ENCODE measurements at regions not wholly inside any gene's neighbourhood (a gene's known extent, or its start where the extent isn't known, plus 50 kb on each side); places are given as distances from the start of the nearest gene placed in this dataset.

GRCh38 chr4:66130042-66130441, 459.8 kb upstream of the EPHA5 start:
- FAIRE-seq = no peak
- intact Hi-C loops (cut with micrococcal nuclease; ENCODE audit: unreplicated experiment) (no loop called here), in situ Hi-C loops (cut with HindIII; ENCODE audit: extremely low pct_ligation_motif_present, low pct_unique_long_range_greater_than_20kb) (no loop called here)
- Histone ChIP-seq H2AFZ (ENCODE audit: low read length) (no peak overlapping the region), H4K20me1 (ENCODE audit: insufficient read depth, low read length) (no peaks in the 10 kb centered on the region), H3K27me3 (ENCODE audit: control insufficient read depth in 1 of 2, insufficient read depth in 2 of 2, low read length in 2 of 2) (no peaks in the 10 kb centered on the region), H3K9ac (ENCODE audit: insufficient read depth, low read depth, low read length) (no peak overlapping the region), H3K4me3 (replicated peaks in 1 of 3; ENCODE audit: insufficient read depth in 1 of 3, low read depth in 2 of 3, low read length in 3 of 3) (no peak overlapping the region), H3K79me2 (ENCODE audit: insufficient read depth, low read length) (no peaks in the 10 kb centered on the region), H3K4me2 (ENCODE audit: low read depth, low read length) (no peak overlapping the region), H3K9me3 (ENCODE audit: low read length) (no peaks in the 10 kb centered on the region), H3K36me3 (replicated peaks in 1 of 2; ENCODE audit: control insufficient read depth in 1 of 2, insufficient read depth in 2 of 2, low read length in 2 of 2) (no peaks in the 10 kb centered on the region), H3K4me1 (ENCODE audit: insufficient read depth, low read length) (no peaks in the 10 kb centered on the region), H3K27ac (ENCODE audit: extremely low read length, insufficient read depth, low read length) (no peak overlapping the region)
- whole genome bisulfite sequencing (ENCODE audit: low lambda C conversion rate) = 55% methylated on average over 6 of the region's 6 CpGs
- DNase-seq (ENCODE audit: low spot score) = no peak
- TF ChIP-seq ZC3H13 (CRISPR knock-in tag; IDR thresholded peaks at IDR 0.05) = no peak
- TF ChIP-seq NR2F6 (IDR thresholded peaks at IDR 0.05) = no peak
- TF ChIP-seq NR2F6 (CRISPR knock-in tag; IDR thresholded peaks at IDR 0.05) = no peak
- no peak for TF ChIP-seq ZNF274 (CRISPR knock-in tag; IDR thresholded peaks at IDR 0.05)
- TF ChIP-seq ZNF629 (CRISPR knock-in tag; conservative IDR thresholded peaks at IDR 0.05) = no peak
- POLR2A ChIA-PET = no interaction called here
- ATAC-seq = no peak
- CTCF ChIA-PET (ENCODE audit: low intra/inter-chr PET ratio, low total read pairs) = no interaction called here
- no TSS peak for BruUV-seq (replicated peaks)

GRCh38 chr4:66123831-66124413, 453.6 kb upstream of the EPHA5 start:
- no peak overlapping the region for H3K27ac ChIP-seq (ENCODE audit: extremely low read length, insufficient read depth, low read length)
- no peaks in the 10 kb centered on the region for H3K36me3 ChIP-seq (replicated peaks in 1 of 2; ENCODE audit: control insufficient read depth in 1 of 2, insufficient read depth in 2 of 2, low read length in 2 of 2)
- in situ Hi-C loops (cut with HindIII; ENCODE audit: extremely low pct_ligation_motif_present, low pct_unique_long_range_greater_than_20kb) (no loop called here), intact Hi-C loops (cut with micrococcal nuclease; ENCODE audit: unreplicated experiment) (no loop called here)
- no peak for ATAC-seq
- H3K9me3 ChIP-seq (ENCODE audit: low read length) = no peaks in the 10 kb centered on the region
- ChIA-PET POLR2A (no interaction called here), CTCF (ENCODE audit: low intra/inter-chr PET ratio, low total read pairs) (no interaction called here)
- no peaks in the 10 kb centered on the region for H3K4me1 ChIP-seq (ENCODE audit: insufficient read depth, low read length)
- no peak overlapping the region for H3K9ac ChIP-seq (ENCODE audit: insufficient read depth, low read depth, low read length)
- no TSS peak for BruUV-seq (replicated peaks)
- 53% methylated on average over 1 of the region's 1 CpG for WGBS (ENCODE audit: low lambda C conversion rate)
- FAIRE-seq = no peak
- TF ChIP-seq ZNF670 (CRISPR knock-in tag; IDR thresholded peaks at IDR 0.05; ENCODE audit: borderline replicate concordance) (no peak), NFRKB (IDR thresholded peaks at IDR 0.05) (no peak), ZNF713 (CRISPR knock-in tag; IDR thresholded peaks at IDR 0.05) (no peak), GRHL1 (CRISPR knock-in tag; conservative IDR thresholded peaks at IDR 0.05) (no peak), RXRA (CRISPR knock-in tag; IDR thresholded peaks at IDR 0.05) (no peak), PLRG1 (conservative IDR thresholded peaks at IDR 0.05) (no peak), PPARG (CRISPR knock-in tag; conservative IDR thresholded peaks at IDR 0.05) (no peak), SRF (IDR thresholded peaks at IDR 0.05; ENCODE audit: low read depth, low read length) (no peak), ARID2 (CRISPR knock-in tag; IDR thresholded peaks at IDR 0.05; ENCODE audit: borderline replicate concordance) (no peak), ZNF768 (CRISPR knock-in tag; IDR thresholded peaks at IDR 0.05) (no peak), ZNF691 (CRISPR knock-in tag; IDR thresholded peaks at IDR 0.05; ENCODE audit: borderline replicate concordance, low read depth) (no peak), ZNF605 (CRISPR knock-in tag; IDR thresholded peaks at IDR 0.05) (no peak), ZNF749 (CRISPR knock-in tag; IDR thresholded peaks at IDR 0.05; ENCODE audit: borderline replicate concordance) (no peak)
- H3K4me2 ChIP-seq (ENCODE audit: low read depth, low read length) = no peak overlapping the region
- H3K27me3 ChIP-seq (ENCODE audit: control insufficient read depth in 1 of 2, insufficient read depth in 2 of 2, low read length in 2 of 2) = no peaks in the 10 kb centered on the region
- no peaks in the 10 kb centered on the region for H3K79me2 ChIP-seq (ENCODE audit: insufficient read depth, low read length)
- no peak for DNase-seq (ENCODE audit: low spot score)
- H4K20me1 ChIP-seq (ENCODE audit: insufficient read depth, low read length) = no peaks in the 10 kb centered on the region
- no peak overlapping the region for H2AFZ ChIP-seq (ENCODE audit: low read length)
- no peak overlapping the region for H3K4me3 ChIP-seq (replicated peaks in 1 of 3; ENCODE audit: insufficient read depth in 1 of 3, low read depth in 2 of 3, low read length in 3 of 3)

Data from HepG2 (cell line).